HepG2 (cell line): ENCODE measurements at regions not wholly inside any gene's neighbourhood (a gene's known extent, or its start where the extent isn't known, plus 50 kb on each side); places are given as distances from the start of the nearest gene placed in this dataset.

Experiments
- ATAC-seq: fragments of 200-7000 bp; cut with Tn5 transposase; 3 replicates; pipeline ENCODE4 v1.9.1; 2020; ENCODE audit warnings: mild to moderate bottlenecking, moderate library complexity
- BruUV-seq: library from RNA; stranded (reverse); fragments of 400-500 nt; replicated peaks from 2 replicates; lab custom pipeline; 2021; lab: Mats Ljungman, UMichigan
- CTCF ChIA-PET: fragments of 300-600 bp; formaldehyde crosslinking; extraction: SDS; loops from one replicate; lab custom pipeline; 2021; ENCODE audit warnings: low total read pairs, inconsistent platforms, low intra/inter-chr PET ratio; lab: Yijun Ruan, JAX
- POLR2A ChIA-PET: fragments of 350-600 bp; sonication (Branson Sonifier 250); formaldehyde crosslinking; loops from one replicate; lab custom pipeline; 2020; ENCODE audit warnings: antibody characterized with exemption, inconsistent platforms; lab: Yijun Ruan, JAX
- DNase-seq: peaks from one replicate; pipeline ENCODE4 v3.0.0-alpha.2; 2015; ENCODE audit warnings: low spot score
- FAIRE-seq: peaks from 3 replicates; lab custom pipeline; 2011; peaks lifted over from hg19 to GRCh38; lab: Jason Lieb, UNC
- H2AFZ ChIP-seq: one replicate; pipeline ENCODE4 v1.6.1; 2011; ENCODE audit warnings: low read length, inconsistent platforms
- H3K27ac ChIP-seq: fragments of 300-600 bp; 3 replicates; pipeline ENCODE4 v1.8.0; 2011; ENCODE audit warnings: mixed run types, mild to moderate bottlenecking, mixed read lengths, low read length, inconsistent platforms; ENCODE audit not compliant: insufficient read depth; ENCODE audit errors: extremely low read length
- H3K27me3 ChIP-seq, 2 experiments: fragments of 200-600 bp in 1 of 2; 2 replicates in 1 of 2; 3 replicates in 1 of 2; pipeline versions ENCODE4 v1.6.0 to v1.8.0; 2011; ENCODE audit warnings: low read length in 2 of 2, mild to moderate bottlenecking in 2 of 2, moderate library complexity in 2 of 2, inconsistent platforms in 1 of 2; ENCODE audit not compliant: insufficient read depth in 2 of 2, control insufficient read depth in 1 of 2
- H3K36me3 ChIP-seq, 2 experiments: fragments of 200-600 bp in 1 of 2; replicated peaks in 1 of 2; 2 replicates in 1 of 2; 3 replicates in 1 of 2; pipeline versions ENCODE4 v1.5.1 to v1.8.0; 2011; ENCODE audit warnings: low read length in 2 of 2, inconsistent platforms in 1 of 2; ENCODE audit not compliant: insufficient read depth in 2 of 2, control insufficient read depth in 1 of 2
- H3K4me1 ChIP-seq: 2 replicates; pipeline ENCODE4 v1.5.1; 2012; ENCODE audit warnings: low read length, inconsistent platforms; ENCODE audit not compliant: insufficient read depth
- H3K4me2 ChIP-seq: 2 replicates; pipeline ENCODE4 v1.6.0; 2011; ENCODE audit warnings: low read depth, low read length, inconsistent platforms
- H3K4me3 ChIP-seq, 3 experiments: fragments of 200-600 bp in 1 of 3; sonication (generic), shearing (Covaris generic) in 1 of 3; replicated peaks in 1 of 3; 2 replicates each; pipeline ENCODE4 v1.5.1; 2011 to 2016; ENCODE audit warnings: low read length in 3 of 3, inconsistent platforms in 2 of 3, low read depth in 2 of 3, mild to moderate bottlenecking in 2 of 3, control low read depth in 1 of 3, mixed read lengths in 1 of 3; ENCODE audit not compliant: insufficient read depth in 1 of 3
- H3K79me2 ChIP-seq: one replicate; pipeline ENCODE4 v1.6.1; 2011; ENCODE audit warnings: low read length, inconsistent platforms; ENCODE audit not compliant: insufficient read depth
- H3K9ac ChIP-seq: 2 replicates; pipeline ENCODE4 v1.6.0; 2011; ENCODE audit warnings: mild to moderate bottlenecking, low read depth, low read length, inconsistent platforms; ENCODE audit not compliant: insufficient read depth
- H3K9me3 ChIP-seq: 2 replicates; pipeline ENCODE4 v1.5.1; 2012; ENCODE audit warnings: mild to moderate bottlenecking, low read length
- H4K20me1 ChIP-seq: 2 replicates; pipeline ENCODE4 v1.6.0; 2011; ENCODE audit warnings: inconsistent platforms, mild to moderate bottlenecking, low read length, moderate library complexity; ENCODE audit not compliant: insufficient read depth
- ARID5B ChIP-seq: IDR thresholded peaks from 2 replicates; pipeline ENCODE4 v1.4.0; 2020; ENCODE audit warnings: mild to moderate bottlenecking, missing genetic modification reagents
- FOXK2 ChIP-seq: fragments of 450-650 bp; IDR thresholded peaks from 2 replicates; pipeline ENCODE4 v1.6.1; 2016
- SPEN ChIP-seq: sonication (generic); formaldehyde crosslinking; IDR thresholded peaks from 2 replicates; pipeline ENCODE4 v1.5.1; 2020; ENCODE audit warnings: low read depth, mild to moderate bottlenecking, missing genetic modification reagents
- THAP11 ChIP-seq: IDR thresholded peaks from 2 replicates; pipeline ENCODE4 v1.6.1; 2016; ENCODE audit warnings: missing biosample characterization, missing genetic modification reagents
- ZNF318 ChIP-seq: sonication (generic); formaldehyde crosslinking; IDR thresholded peaks from 2 replicates; pipeline ENCODE4 v1.4.0; 2020; ENCODE audit warnings: mild to moderate bottlenecking, missing genetic modification reagents
- ZNF605 ChIP-seq: sonication (generic); formaldehyde crosslinking; IDR thresholded peaks from 2 replicates; pipeline ENCODE4 v1.8.0; 2022; ENCODE audit warnings: mild to moderate bottlenecking, missing genetic modification reagents
- ZZZ3 ChIP-seq: sonication (generic); formaldehyde crosslinking; IDR thresholded peaks from 2 replicates; pipeline ENCODE4 v1.4.0; 2020; ENCODE audit warnings: missing genetic modification reagents, mild to moderate bottlenecking, borderline replicate concordance
- WGBS: methylation state at CpG from one replicate; pipeline ENCODE4 v1.1.6; 2017; ENCODE audit warnings: low lambda C conversion rate; 5-methylcytosine and 5-hydroxymethylcytosine counted together
- in situ Hi-C: cut with HindIII; loops from 2 replicates; pipeline ENCODE4 v1.10.0; 2017; ENCODE audit warnings: low pct_unique_long_range_greater_than_20kb; ENCODE audit not compliant: extremely low pct_ligation_motif_present
- intact Hi-C: fragments of 100-400 bp; cut with micrococcal nuclease; formaldehyde crosslinking; loops from one replicate; pipeline ENCODE4 v1.10.0; 2022; ENCODE audit not compliant: unreplicated experiment
- TF ChIP-seq, protein P1 (sequence below): sonication (generic); formaldehyde crosslinking; IDR thresholded peaks from 2 replicates; pipeline ENCODE4 v1.4.0; 2020; ENCODE audit warnings: missing genetic modification reagents
- TF ChIP-seq, protein P2 (sequence below): sonication (generic); formaldehyde crosslinking; IDR thresholded peaks from 2 replicates; pipeline ENCODE4 v1.5.0; 2020; ENCODE audit warnings: missing genetic modification reagents, mild to moderate bottlenecking, borderline replicate concordance

DNA sequence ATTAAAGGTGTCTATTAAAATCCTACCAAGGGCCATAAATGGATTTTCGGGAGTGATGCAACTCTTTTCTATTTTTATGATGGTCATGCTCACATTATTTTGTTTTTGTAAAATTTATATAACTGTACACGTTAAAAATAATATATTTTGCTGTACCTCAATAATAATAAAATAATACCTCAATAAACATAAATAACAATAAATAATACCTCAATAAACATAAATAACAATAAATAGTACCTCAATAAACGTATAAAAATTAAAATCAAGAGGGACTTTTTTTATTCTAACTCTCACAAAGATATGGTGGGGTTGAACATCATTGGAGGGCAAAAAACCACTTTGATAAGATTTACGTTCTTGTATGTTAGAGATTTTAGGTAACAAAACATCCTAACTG, 1189.6 kb upstream of the CELF2 start:
- intact Hi-C loops = no loop called here
- FAIRE-seq = no peak
- in situ Hi-C loops = no loop called here
- TF ChIP-seq ZNF605 (CRISPR knock-in tag) = no peak
- TF ChIP-seq THAP11 (CRISPR knock-in tag) = no peak
- no peak for TF ChIP-seq ARID5B
- TF ChIP-seq SPEN (CRISPR knock-in tag) = no peak
- TF ChIP-seq ZNF318 (CRISPR knock-in tag) = no peak
- TF ChIP-seq, protein P1, sequence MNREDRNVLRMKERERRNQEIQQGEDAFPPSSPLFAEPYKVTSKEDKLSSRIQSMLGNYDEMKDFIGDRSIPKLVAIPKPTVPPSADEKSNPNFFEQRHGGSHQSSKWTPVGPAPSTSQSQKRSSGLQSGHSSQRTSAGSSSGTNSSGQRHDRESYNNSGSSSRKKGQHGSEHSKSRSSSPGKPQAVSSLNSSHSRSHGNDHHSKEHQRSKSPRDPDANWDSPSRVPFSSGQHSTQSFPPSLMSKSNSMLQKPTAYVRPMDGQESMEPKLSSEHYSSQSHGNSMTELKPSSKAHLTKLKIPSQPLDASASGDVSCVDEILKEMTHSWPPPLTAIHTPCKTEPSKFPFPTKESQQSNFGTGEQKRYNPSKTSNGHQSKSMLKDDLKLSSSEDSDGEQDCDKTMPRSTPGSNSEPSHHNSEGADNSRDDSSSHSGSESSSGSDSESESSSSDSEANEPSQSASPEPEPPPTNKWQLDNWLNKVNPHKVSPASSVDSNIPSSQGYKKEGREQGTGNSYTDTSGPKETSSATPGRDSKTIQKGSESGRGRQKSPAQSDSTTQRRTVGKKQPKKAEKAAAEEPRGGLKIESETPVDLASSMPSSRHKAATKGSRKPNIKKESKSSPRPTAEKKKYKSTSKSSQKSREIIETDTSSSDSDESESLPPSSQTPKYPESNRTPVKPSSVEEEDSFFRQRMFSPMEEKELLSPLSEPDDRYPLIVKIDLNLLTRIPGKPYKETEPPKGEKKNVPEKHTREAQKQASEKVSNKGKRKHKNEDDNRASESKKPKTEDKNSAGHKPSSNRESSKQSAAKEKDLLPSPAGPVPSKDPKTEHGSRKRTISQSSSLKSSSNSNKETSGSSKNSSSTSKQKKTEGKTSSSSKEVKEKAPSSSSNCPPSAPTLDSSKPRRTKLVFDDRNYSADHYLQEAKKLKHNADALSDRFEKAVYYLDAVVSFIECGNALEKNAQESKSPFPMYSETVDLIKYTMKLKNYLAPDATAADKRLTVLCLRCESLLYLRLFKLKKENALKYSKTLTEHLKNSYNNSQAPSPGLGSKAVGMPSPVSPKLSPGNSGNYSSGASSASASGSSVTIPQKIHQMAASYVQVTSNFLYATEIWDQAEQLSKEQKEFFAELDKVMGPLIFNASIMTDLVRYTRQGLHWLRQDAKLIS (CRISPR knock-in tag) = no peak
- TF ChIP-seq ZZZ3 (CRISPR knock-in tag) = no peak
- no peak for TF ChIP-seq FOXK2
- TF ChIP-seq, protein P2, sequence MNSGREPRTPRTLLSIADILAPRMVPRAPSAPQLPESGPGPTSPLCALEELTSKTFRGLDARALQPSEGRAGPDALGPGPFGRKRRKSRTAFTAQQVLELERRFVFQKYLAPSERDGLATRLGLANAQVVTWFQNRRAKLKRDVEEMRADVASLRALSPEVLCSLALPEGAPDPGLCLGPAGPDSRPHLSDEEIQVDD (CRISPR knock-in tag) = no peak

More for the DNA sequence above, 1189.6 kb upstream of the CELF2 start:
- H3K27me3 ChIP-seq = no peaks in the 10 kb centered on the region
- no peaks in the 10 kb centered on the region for H3K36me3 ChIP-seq
- no peak overlapping the region for H3K4me3 ChIP-seq
- H3K9ac ChIP-seq = no peak overlapping the region
- ChIA-PET CTCF (no interaction called here), POLR2A (no interaction called here)
- H2AFZ ChIP-seq = no peak overlapping the region
- H3K4me2 ChIP-seq = no peak overlapping the region
- H3K79me2 ChIP-seq = no peaks in the 10 kb centered on the region
- no TSS peak for BruUV-seq
- H3K27ac ChIP-seq = no peak overlapping the region
- H4K20me1 ChIP-seq = no peaks in the 10 kb centered on the region
- DNase-seq = no peak
- WGBS = 2% methylated on average over 4 of the region's 4 CpGs
- no peak for ATAC-seq
- peaks cover 71% of the 10 kb centered on the region for H3K9me3 ChIP-seq
- H3K4me1 ChIP-seq = no peaks in the 10 kb centered on the region
